Mesenchymal stem cell (in vitro differentiated cells and primary cell): ENCODE measurements at regions not wholly inside any gene's neighbourhood (a gene's known extent, or its start where the extent isn't known, plus 50 kb on each side); places are given as distances from the start of the nearest gene placed in this dataset.

Source experiments
- DNase-seq: peaks from one replicate; pipeline ENCODE4 v3.0.0-alpha.2; 2013
- H2AFZ ChIP-seq: one replicate; pipeline ENCODE4 v1.6.1; 2013; ENCODE audit warnings: low read depth, mild to moderate bottlenecking, control low read depth, inconsistent platforms, low read length, moderate library complexity
- H2AK5ac ChIP-seq: 2 replicates; pipeline ENCODE4 v1.6.1; 2013; ENCODE audit warnings: low read length, moderate library complexity, mild to moderate bottlenecking, inconsistent platforms; ENCODE audit not compliant: severe bottlenecking
- H2BK120ac ChIP-seq: one replicate; pipeline ENCODE4 v1.6.1; 2013; ENCODE audit warnings: low read depth, mild to moderate bottlenecking, inconsistent platforms, low read length, moderate library complexity
- H2BK12ac ChIP-seq, 2 experiments: one replicate each; pipeline ENCODE4 v1.6.1; 2013; ENCODE audit warnings: inconsistent platforms in 2 of 2, low read length in 2 of 2, mild to moderate bottlenecking in 2 of 2, moderate library complexity in 2 of 2, control low read depth in 1 of 2
- H2BK15ac ChIP-seq: one replicate; pipeline ENCODE4 v1.6.1; 2013; ENCODE audit warnings: mild to moderate bottlenecking, low read depth, inconsistent platforms; ENCODE audit not compliant: poor library complexity, severe bottlenecking
- H2BK5ac ChIP-seq: 2 replicates; pipeline ENCODE4 v1.6.1; 2013; ENCODE audit warnings: low read depth, mild to moderate bottlenecking, low read length, control low read depth, inconsistent platforms; ENCODE audit not compliant: poor library complexity, severe bottlenecking
- H3K14ac ChIP-seq, 2 experiments: one replicate each; pipeline ENCODE4 v1.6.1; 2013; ENCODE audit warnings: inconsistent platforms in 2 of 2, low read length in 2 of 2, control low read depth in 1 of 2, mild to moderate bottlenecking in 1 of 2, moderate library complexity in 1 of 2
- H3K18ac ChIP-seq, 2 experiments: one replicate each; pipeline ENCODE4 v1.6.1; 2013; ENCODE audit warnings: inconsistent platforms in 2 of 2, low read length in 2 of 2, control low read depth in 1 of 2, low read depth in 1 of 2, mild to moderate bottlenecking in 1 of 2
- H3K23ac ChIP-seq, 2 experiments: one replicate each; pipeline ENCODE4 v1.6.1; 2013; ENCODE audit warnings: inconsistent platforms in 2 of 2, low read length in 2 of 2, mild to moderate bottlenecking in 2 of 2, moderate library complexity in 2 of 2, control low read depth in 1 of 2
- H3K27ac ChIP-seq: 2 replicates; pipeline ENCODE4 v1.5.1; 2013; ENCODE audit warnings: mild to moderate bottlenecking, moderate library complexity, low read length, control low read depth, inconsistent platforms; ENCODE audit not compliant: poor library complexity, severe bottlenecking
- H3K27me3 ChIP-seq, 2 experiments: 2 replicates each; pipeline versions ENCODE4 v1.6.1 to v1.7.0; 2013; ENCODE audit warnings: low read length in 2 of 2, mild to moderate bottlenecking in 2 of 2, moderate library complexity in 2 of 2, control low read depth in 1 of 2, inconsistent platforms in 1 of 2; ENCODE audit not compliant: control insufficient read depth in 1 of 2, insufficient read depth in 1 of 2
- H3K36me3 ChIP-seq, 2 experiments: 2 replicates each; pipeline versions ENCODE4 v1.6.1 to v1.7.0; 2013; ENCODE audit warnings: low read length in 2 of 2, control low read depth in 1 of 2, inconsistent platforms in 1 of 2, low read depth in 1 of 2, mild to moderate bottlenecking in 1 of 2; ENCODE audit not compliant: insufficient read depth in 2 of 2, control insufficient read depth in 1 of 2
- H3K4ac ChIP-seq, 2 experiments: one replicate each; pipeline ENCODE4 v1.6.1; 2013; ENCODE audit warnings: inconsistent platforms in 2 of 2, low read length in 2 of 2, mild to moderate bottlenecking in 2 of 2, moderate library complexity in 2 of 2, control low read depth in 1 of 2, low read depth in 1 of 2
- H3K4me1 ChIP-seq: 2 replicates; pipeline ENCODE4 v1.6.1; 2013; ENCODE audit warnings: low read depth, low read length, control low read depth; ENCODE audit not compliant: control insufficient read depth, insufficient read depth
- H3K4me2 ChIP-seq: 2 replicates; pipeline ENCODE4 v1.6.1; 2013; ENCODE audit warnings: low read length, mild to moderate bottlenecking, inconsistent platforms; ENCODE audit not compliant: poor library complexity, severe bottlenecking
- H3K4me3 ChIP-seq, 2 experiments: 2 replicates each; pipeline versions ENCODE4 v1.5.1 to v1.7.0; 2013; ENCODE audit warnings: low read length in 2 of 2, mild to moderate bottlenecking in 2 of 2, control low read depth in 1 of 2, low read depth in 1 of 2; ENCODE audit not compliant: insufficient read depth in 1 of 2
- H3K79me1 ChIP-seq: replicated peaks from 2 replicates; pipeline ENCODE4 v1.6.1; 2013; ENCODE audit warnings: mild to moderate bottlenecking, control low read depth, low read length, inconsistent platforms; ENCODE audit not compliant: poor library complexity, severe bottlenecking
- H3K9ac ChIP-seq: 2 replicates; pipeline ENCODE4 v1.7.0; 2013; ENCODE audit warnings: mild to moderate bottlenecking, low read length, moderate library complexity
- H3K9me3 ChIP-seq: 2 replicates; pipeline ENCODE4 v1.7.0; 2013; ENCODE audit warnings: mild to moderate bottlenecking, low read length; ENCODE audit not compliant: control insufficient read depth
- H4K8ac ChIP-seq: one replicate; pipeline ENCODE4 v1.6.1; 2013; ENCODE audit warnings: inconsistent platforms, mild to moderate bottlenecking, low read length, moderate library complexity
- H4K91ac ChIP-seq: one replicate; pipeline ENCODE4 v1.6.1; 2013; ENCODE audit warnings: mild to moderate bottlenecking, low read length, inconsistent platforms
- WGBS: methylation state at CpG from one replicate; pipeline ENCODE4 v1.1.7; 2013; ENCODE audit warnings: mixed read lengths; 5-methylcytosine and 5-hydroxymethylcytosine counted together

DNA sequence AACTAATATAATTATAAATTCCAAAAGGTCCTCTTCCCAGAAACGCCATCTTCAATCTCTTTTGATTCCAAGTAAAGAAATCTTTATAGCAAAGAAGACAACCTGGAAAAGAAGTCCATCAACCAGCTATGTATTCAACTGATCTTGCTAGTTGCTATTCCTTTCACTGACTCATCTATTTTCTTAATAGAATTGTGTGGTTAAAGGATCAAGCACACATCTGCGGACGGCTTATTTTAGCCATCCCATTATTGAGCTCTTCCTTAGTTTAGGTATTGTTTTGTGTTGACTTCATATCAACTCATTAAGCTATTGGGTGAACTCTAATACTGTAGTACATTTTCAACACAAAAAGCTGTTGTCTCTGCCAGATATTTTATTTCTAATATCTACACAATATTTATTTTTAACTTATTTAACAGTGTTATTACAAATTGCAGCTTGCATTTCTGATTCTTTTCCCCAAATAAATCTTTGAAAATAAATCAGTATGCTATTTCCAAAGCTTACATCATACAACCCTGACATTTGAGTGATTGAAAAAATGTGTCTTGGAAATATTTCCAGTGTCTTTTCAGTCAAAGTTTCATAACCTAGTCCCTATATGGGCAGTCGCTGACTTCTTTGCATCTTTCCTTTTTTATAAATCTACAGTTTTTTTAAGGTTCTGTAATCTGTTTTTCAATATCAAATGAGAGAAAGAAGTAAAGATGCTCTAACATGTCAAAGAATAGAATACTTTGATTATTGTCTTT, 158.8 kb upstream of the SPRY2 start:
- Histone ChIP-seq H3K36me3 (no peaks in the 10 kb centered on the region), H3K4me3 (no peak overlapping the region), H3K79me1 (no peaks in the 10 kb centered on the region), H2BK12ac (no peak overlapping the region), H4K8ac (no peak overlapping the region), H3K14ac (no peak overlapping the region), H3K4ac (no peak overlapping the region), H2BK5ac (no peak overlapping the region), H2BK120ac (no peak overlapping the region), H3K18ac (no peak overlapping the region), H2AFZ (no peak overlapping the region), H3K4me2 (no peak overlapping the region), H2BK15ac (no peak overlapping the region), H4K91ac (no peak overlapping the region), H2AK5ac (no peak overlapping the region), H3K4me1 (no peaks in the 10 kb centered on the region), H3K23ac (no peak overlapping the region), H3K27me3 (no peaks in the 10 kb centered on the region), H3K27ac (no peak overlapping the region), H3K9ac (no peak overlapping the region), H3K9me3 (no peaks in the 10 kb centered on the region)
- no peak for DNase-seq
- WGBS: 100% methylated on average over 1 of the region's 4 CpGs

GRCh38 chr13:80498433-80498832, 157.5 kb upstream of the SPRY2 start:
- Histone ChIP-seq H2BK15ac (no peak overlapping the region), H3K9me3 (no peaks in the 10 kb centered on the region), H3K36me3 (no peaks in the 10 kb centered on the region), H3K27ac (no peak overlapping the region), H3K4me2 (no peak overlapping the region), H3K23ac (no peak overlapping the region), H2AFZ (no peak overlapping the region), H3K27me3 (no peaks in the 10 kb centered on the region), H3K4ac (no peak overlapping the region), H4K91ac (no peak overlapping the region), H3K4me3 (no peak overlapping the region), H3K4me1 (no peaks in the 10 kb centered on the region), H3K18ac (no peak overlapping the region), H2BK120ac (no peak overlapping the region), H3K9ac (no peak overlapping the region), H4K8ac (no peak overlapping the region), H2AK5ac (no peak overlapping the region), H2BK12ac (no peak overlapping the region), H3K14ac (no peak overlapping the region), H3K79me1 (no peaks in the 10 kb centered on the region), H2BK5ac (no peak overlapping the region)
- no CpG with 5 or more reads among the region's 3 CpGs for WGBS
- no peak for DNase-seq

- no peak overlapping the region for H3K14ac ChIP-seq
- no peak overlapping the region for H3K4me2 ChIP-seq
- H4K8ac ChIP-seq: no peak overlapping the region
- H3K27me3 ChIP-seq: no peaks in the 10 kb centered on the region
- H3K4me3 ChIP-seq: no peak overlapping the region
- H3K18ac ChIP-seq: no peak overlapping the region
- 96% methylated on average over 2 of the region's 3 CpGs for WGBS
- no peak overlapping the region for H3K23ac ChIP-seq
- H3K4ac ChIP-seq: no peak overlapping the region
- no peak overlapping the region for H2AK5ac ChIP-seq
- H3K27ac ChIP-seq: no peak overlapping the region
- no peaks in the 10 kb centered on the region for H3K9me3 ChIP-seq
- no peaks in the 10 kb centered on the region for H3K36me3 ChIP-seq
- H2AFZ ChIP-seq: no peak overlapping the region
- no peak overlapping the region for H2BK12ac ChIP-seq
- no peaks in the 10 kb centered on the region for H3K79me1 ChIP-seq
- H3K4me1 ChIP-seq: no peaks in the 10 kb centered on the region
- no peak overlapping the region for H2BK15ac ChIP-seq
- no peak overlapping the region for H2BK120ac ChIP-seq
- DNase-seq: no peak
- H2BK5ac ChIP-seq: no peak overlapping the region
- no peak overlapping the region for H3K9ac ChIP-seq
- H4K91ac ChIP-seq: no peak overlapping the region
Observed at GRCh38 chr13:80497978-80498377, 157.1 kb upstream of the SPRY2 start.

- Histone ChIP-seq H3K18ac (no peak overlapping the region), H3K4me3 (no peak overlapping the region)
Observed at GRCh38 chr13:80497439-80497838, 156.5 kb upstream of the SPRY2 start.

More at GRCh38 chr13:80497439-80497838, 156.5 kb upstream of the SPRY2 start:
- no peak for DNase-seq
- Histone ChIP-seq H3K27me3 (no peaks in the 10 kb centered on the region), H3K4me2 (no peak overlapping the region), H3K79me1 (no peaks in the 10 kb centered on the region), H2BK5ac (no peak overlapping the region), H3K9me3 (no peaks in the 10 kb centered on the region), H3K9ac (no peak overlapping the region), H4K8ac (no peak overlapping the region), H3K4ac (no peak overlapping the region), H3K4me1 (no peaks in the 10 kb centered on the region), H4K91ac (no peak overlapping the region), H3K14ac (no peak overlapping the region), H2BK15ac (no peak overlapping the region), H3K27ac (no peak overlapping the region), H3K23ac (no peak overlapping the region), H2BK12ac (no peak overlapping the region), H3K36me3 (no peaks in the 10 kb centered on the region), H2BK120ac (no peak overlapping the region), H2AFZ (no peak overlapping the region), H2AK5ac (no peak overlapping the region)
- 56% methylated on average over 1 of the region's 1 CpG for WGBS
